Activated CD4-positive, alpha-beta T cell treated with anti-CD3 and anti-CD28 coated beads for 36 hours (primary cell): ENCODE measurements at regions not wholly inside any gene's neighbourhood (a gene's known extent, or its start where the extent isn't known, plus 50 kb on each side); places are given as distances from the start of the nearest gene placed in this dataset.
"Not testable (repeated sequence)": the region's sequence is repeated elsewhere in the genome, so short reads cannot be mapped to it uniquely, and the experiment has no call there.

ENCODE experiments used
- ATAC-seq: fragments of 200-7000 bp; cut with Tn5 transposase; one replicate; pipeline ENCODE4 v1.10.0; 2021; ENCODE audit warnings: mild to moderate bottlenecking, moderate library complexity
- CTCF ChIA-PET: fragments of 350-600 bp; sonication (Branson Sonifier 250); formaldehyde crosslinking; loops from one replicate; lab custom pipeline; 2021; ENCODE audit warnings: antibody characterized with exemption; lab: Charles Lee
- POLR2A ChIA-PET: fragments of 350-600 bp; sonication (Branson Sonifier 250); formaldehyde crosslinking; loops from one replicate; lab custom pipeline; 2021; ENCODE audit warnings: antibody characterized with exemption, inconsistent platforms; lab: Charles Lee
- DNase-seq: peaks from one replicate; pipeline ENCODE4 v3.0.0-alpha.2; 2020
- H3K27ac Mint-ChIP-seq: one replicate; pipeline ENCODE4 v1.8.0; 2021; ENCODE audit warnings: mixed read lengths
- H3K27me3 Mint-ChIP-seq: one replicate; pipeline ENCODE4 v1.8.0; 2021; ENCODE audit warnings: mixed read lengths
- H3K36me3 Mint-ChIP-seq: one replicate; pipeline ENCODE4 v1.8.0; 2021; ENCODE audit warnings: low read depth, mixed read lengths
- H3K4me1 Mint-ChIP-seq: one replicate; pipeline ENCODE4 v1.8.0; 2021; ENCODE audit warnings: mixed read lengths
- H3K4me3 Mint-ChIP-seq: one replicate; pipeline ENCODE4 v1.8.0; 2021; ENCODE audit warnings: mild to moderate bottlenecking, moderate library complexity, mixed read lengths
- H3K9me3 Mint-ChIP-seq: one replicate; pipeline ENCODE4 v1.8.0; 2021; ENCODE audit warnings: low read depth, mixed read lengths
- intact Hi-C, 2 experiments: fragments of 100-400 bp; cut with DNase I in 1 of 2; cut with micrococcal nuclease in 1 of 2; formaldehyde crosslinking; loops; one replicate each; pipeline versions ENCODE4 v1.14.2 to v1.15.1; 2022 to 2024; cut with DNase I, micrococcal nuclease

- intact Hi-C loops = no loop called here
- Mint-ChIP-seq H3K27me3 (no peaks in the 10 kb centered on the region), H3K4me1 (no peaks in the 10 kb centered on the region), H3K9me3 (peaks cover 3% of the 10 kb centered on the region), H3K36me3 (no peaks in the 10 kb centered on the region), H3K4me3 (no peak overlapping the region), H3K27ac (no peak overlapping the region)
- ATAC-seq (no peak), DNase-seq (no peak)
- CTCF ChIA-PET = no interaction called here
- POLR2A ChIA-PET = no interaction called here
Measured at GRCh38 chr13:90455067-90455466, 892.4 kb upstream of the MIR17HG start.

DNA sequence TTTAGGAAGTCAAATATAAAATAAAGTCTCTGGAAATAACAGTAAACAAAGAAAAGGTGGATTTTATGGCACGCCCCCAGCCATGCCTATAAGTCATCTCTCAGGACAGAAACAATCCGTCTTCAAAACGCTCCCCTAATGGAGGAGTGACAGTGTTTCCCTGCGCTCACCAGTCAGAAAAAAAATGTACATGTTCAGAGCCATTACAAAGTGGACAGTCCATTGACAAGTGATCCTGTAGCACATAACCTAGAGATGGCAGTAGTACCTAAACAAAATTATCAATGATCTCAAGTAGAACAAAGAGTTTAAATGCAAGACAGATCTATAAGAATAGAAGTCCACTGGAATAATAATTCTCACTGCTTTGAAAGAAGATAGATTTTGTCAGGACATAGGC, 891.7 kb upstream of the MIR17HG start:
- no peak for DNase-seq
- ATAC-seq = no peak
- Mint-ChIP-seq H3K27ac (no peak overlapping the region), H3K4me3 (no peak overlapping the region), H3K4me1 (no peaks in the 10 kb centered on the region), H3K27me3 (no peaks in the 10 kb centered on the region), H3K9me3 (peaks cover 3% of the 10 kb centered on the region), H3K36me3 (no peaks in the 10 kb centered on the region)
- CTCF ChIA-PET = no interaction called here
- intact Hi-C loops = no loop called here
- POLR2A ChIA-PET = no interaction called here

GRCh38 chr13:90461398-90461797, 886.1 kb upstream of the MIR17HG start:
- ChIA-PET POLR2A (no interaction called here), CTCF (no interaction called here)
- H3K9me3 Mint-ChIP-seq = peaks cover 1% of the 10 kb centered on the region
- no peaks in the 10 kb centered on the region for H3K4me1 Mint-ChIP-seq
- H3K36me3 Mint-ChIP-seq = no peaks in the 10 kb centered on the region
- intact Hi-C loops = no loop called here
- no peak for ATAC-seq
- H3K27me3 Mint-ChIP-seq = no peaks in the 10 kb centered on the region
- H3K4me3 Mint-ChIP-seq = no peak overlapping the region
- H3K27ac Mint-ChIP-seq = no peak overlapping the region
- no peak for DNase-seq

DNA sequence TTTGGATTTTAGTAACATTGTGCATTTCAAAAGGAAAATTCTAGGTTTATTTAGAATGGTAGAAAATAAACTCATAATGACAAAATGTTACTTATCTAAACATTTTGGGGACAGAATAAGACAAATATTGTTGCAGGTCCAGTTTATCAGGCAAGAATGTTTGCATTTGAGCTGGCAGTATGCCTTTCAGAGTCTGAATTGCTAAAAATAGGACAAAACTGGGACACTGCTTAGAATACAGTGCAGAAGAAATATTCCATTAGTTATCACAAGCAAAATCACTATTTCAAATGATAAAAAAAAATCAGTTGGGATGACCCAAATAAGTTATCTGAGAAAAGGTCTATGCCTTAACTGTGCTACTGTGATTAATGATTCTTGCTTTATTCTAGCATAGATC, 870.3 kb upstream of the MIR17HG start:
- intact Hi-C loops = no loop called here
- Mint-ChIP-seq H3K27ac (no peak overlapping the region), H3K27me3 (no peaks in the 10 kb centered on the region), H3K4me3 (no peak overlapping the region), H3K9me3 (peaks cover 2% of the 10 kb centered on the region), H3K4me1 (no peaks in the 10 kb centered on the region), H3K36me3 (no peaks in the 10 kb centered on the region)
- ATAC-seq (no peak), DNase-seq (no peak)
- POLR2A ChIA-PET = no interaction called here
- CTCF ChIA-PET = no interaction called here

- intact Hi-C loops = no loop called here
- Mint-ChIP-seq H3K27ac (no peak overlapping the region), H3K9me3 (peaks cover 6% of the 10 kb centered on the region), H3K36me3 (no peaks in the 10 kb centered on the region), H3K4me1 (no peaks in the 10 kb centered on the region), H3K27me3 (no peaks in the 10 kb centered on the region), H3K4me3 (no peak overlapping the region)
- ChIA-PET CTCF (interaction anchor here (0.7 kb wide), 1 partner anchor 24 kb away, joined by 4 read pairs; no protein-coding TSS in a partner anchor), POLR2A (no interaction called here)
- DNase-seq (no peak), ATAC-seq (no peak)
Measured at GRCh38 chr13:90483906-90484305, 863.6 kb upstream of the MIR17HG start.

GRCh38 chr13:90485436-90485835, 862.1 kb upstream of the MIR17HG start:
- Mint-ChIP-seq H3K36me3 (no peaks in the 10 kb centered on the region), H3K9me3 (peaks cover 6% of the 10 kb centered on the region), H3K27me3 (no peaks in the 10 kb centered on the region), H3K4me1 (no peaks in the 10 kb centered on the region), H3K4me3 (no peak overlapping the region), H3K27ac (no peak overlapping the region)
- DNase-seq (no peak), ATAC-seq (no peak)
- CTCF ChIA-PET = interaction anchor here (0.5 kb wide), 1 partner anchor 145 kb away, joined by 3 read pairs; no protein-coding TSS in a partner anchor
- POLR2A ChIA-PET = no interaction called here
- intact Hi-C loops = no loop called here

- ChIA-PET CTCF (no interaction called here), POLR2A (no interaction called here)
- ATAC-seq (no peak), DNase-seq (no peak)
- Mint-ChIP-seq H3K9me3 (peaks cover 5% of the 10 kb centered on the region), H3K4me3 (no peak overlapping the region), H3K27ac (no peak overlapping the region), H3K4me1 (no peaks in the 10 kb centered on the region), H3K27me3 (no peaks in the 10 kb centered on the region), H3K36me3 (no peaks in the 10 kb centered on the region)
- intact Hi-C loops = no loop called here
Measured at GRCh38 chr13:90492872-90493271, 854.6 kb upstream of the MIR17HG start.

- intact Hi-C loops = no loop called here
- ChIA-PET POLR2A (no interaction called here), CTCF (no interaction called here)
- H3K36me3 Mint-ChIP-seq = no peaks in the 10 kb centered on the region
- no peak overlapping the region for H3K4me3 Mint-ChIP-seq
- ATAC-seq (no peak), DNase-seq (no peak)
- H3K27ac Mint-ChIP-seq = no peak overlapping the region
- no peaks in the 10 kb centered on the region for H3K27me3 Mint-ChIP-seq
- no peaks in the 10 kb centered on the region for H3K4me1 Mint-ChIP-seq
- peaks cover 7% of the 10 kb centered on the region for H3K9me3 Mint-ChIP-seq
Measured at GRCh38 chr13:90493667-90494066, 853.8 kb upstream of the MIR17HG start.

DNA sequence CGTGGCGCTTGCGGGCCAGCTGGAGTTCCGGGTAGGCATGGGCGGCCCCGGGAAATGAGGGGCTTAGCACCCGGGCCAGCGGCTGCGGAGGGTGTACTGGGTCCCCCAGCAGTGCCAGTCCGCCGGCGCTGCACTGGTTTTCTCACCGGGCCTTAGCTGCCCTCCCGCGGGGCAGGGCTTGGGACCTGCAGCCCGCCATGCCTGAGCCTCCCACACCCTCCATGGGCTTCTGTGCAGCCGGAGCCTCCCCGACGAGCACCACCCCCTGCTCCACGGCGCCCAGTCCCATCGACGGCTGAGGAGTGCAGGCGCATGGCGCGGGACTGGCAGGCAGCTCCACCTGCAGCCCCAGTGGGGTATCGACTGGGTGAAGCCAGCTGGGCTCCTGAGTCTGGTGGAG, 852.6 kb upstream of the MIR17HG start:
- H3K27ac Mint-ChIP-seq, H3K27me3 Mint-ChIP-seq, H3K4me1 Mint-ChIP-seq, DNase-seq, ATAC-seq, H3K9me3 Mint-ChIP-seq, H3K4me3 Mint-ChIP-seq, intact Hi-C loops, H3K36me3 Mint-ChIP-seq, CTCF ChIA-PET: not testable (repeated sequence)
- POLR2A ChIA-PET = interaction anchor here (0.6 kb wide), 1 partner anchor 48 kb away, joined by 6 read pairs; no protein-coding TSS in a partner anchor

GRCh38 chr13:90498096-90498495, 849.4 kb upstream of the MIR17HG start:
- intact Hi-C loops = no loop called here
- no peak overlapping the region for H3K4me3 Mint-ChIP-seq
- H3K4me1 Mint-ChIP-seq = no peaks in the 10 kb centered on the region
- POLR2A ChIA-PET = no interaction called here
- no peak overlapping the region for H3K27ac Mint-ChIP-seq
- DNase-seq (no peak), ATAC-seq (no peak)
- H3K27me3 Mint-ChIP-seq = no peaks in the 10 kb centered on the region
- H3K9me3 Mint-ChIP-seq = peaks cover 3% of the 10 kb centered on the region
- CTCF ChIA-PET = no interaction called here
- no peaks in the 10 kb centered on the region for H3K36me3 Mint-ChIP-seq

- DNase-seq = no peak
- Mint-ChIP-seq H3K4me1 (no peaks in the 10 kb centered on the region), H3K9me3 (peaks cover 3% of the 10 kb centered on the region), H3K4me3 (no peak overlapping the region), H3K27me3 (no peaks in the 10 kb centered on the region), H3K27ac (no peak overlapping the region), H3K36me3 (no peaks in the 10 kb centered on the region)
- ChIA-PET POLR2A (no interaction called here), CTCF (no interaction called here)
- ATAC-seq = no peak
- intact Hi-C loops = no loop called here
Measured at GRCh38 chr13:90498816-90499215, 848.7 kb upstream of the MIR17HG start.

DNA sequence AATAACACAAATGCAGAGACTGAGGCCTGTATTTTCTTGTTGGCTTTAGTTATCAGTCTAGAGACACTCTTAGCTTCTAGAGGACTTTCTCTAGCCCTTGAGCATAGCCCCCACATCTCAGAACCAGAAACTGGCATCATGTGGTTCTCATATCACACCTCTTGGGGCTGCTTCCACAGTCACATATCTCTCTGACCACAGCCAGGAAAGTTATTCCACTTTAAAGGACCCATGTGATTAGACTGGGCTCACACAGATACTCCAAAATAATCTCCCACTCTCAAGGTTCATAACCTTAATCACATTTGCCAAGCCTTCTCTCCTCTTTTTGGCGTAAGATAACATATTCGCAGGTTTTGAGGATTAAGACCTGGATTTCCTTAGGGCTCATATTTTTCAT, 846.9 kb upstream of the MIR17HG start:
- DNase-seq (no peak), ATAC-seq (no peak)
- Mint-ChIP-seq H3K4me3 (no peak overlapping the region), H3K36me3 (no peaks in the 10 kb centered on the region), H3K27me3 (no peaks in the 10 kb centered on the region), H3K4me1 (no peaks in the 10 kb centered on the region), H3K9me3 (peaks cover 7% of the 10 kb centered on the region), H3K27ac (no peak overlapping the region)
- ChIA-PET POLR2A (no interaction called here), CTCF (no interaction called here)
- intact Hi-C loops = no loop called here

DNA sequence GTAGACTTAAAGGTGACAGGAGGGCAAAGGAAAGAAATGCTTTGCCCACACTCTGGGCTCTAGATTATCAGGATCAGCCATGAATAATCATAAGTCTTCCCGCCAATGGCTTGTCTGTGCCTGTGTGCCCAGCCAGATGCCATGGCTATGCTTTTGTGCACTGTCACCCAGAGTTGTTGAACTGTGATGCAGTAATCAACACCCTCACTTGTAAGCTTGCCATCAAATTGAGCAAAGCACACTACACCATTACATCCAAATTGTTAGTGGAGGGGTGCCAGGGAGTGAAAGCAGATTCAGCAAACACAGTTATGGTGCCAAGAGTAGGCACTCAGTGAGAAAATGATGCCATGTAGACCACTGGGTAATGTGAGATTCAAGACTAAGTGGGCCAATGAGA, 845.3 kb upstream of the MIR17HG start:
- Mint-ChIP-seq H3K27ac (no peak overlapping the region), H3K9me3 (peaks cover 9% of the 10 kb centered on the region), H3K4me3 (no peak overlapping the region), H3K36me3 (no peaks in the 10 kb centered on the region), H3K27me3 (no peaks in the 10 kb centered on the region), H3K4me1 (no peaks in the 10 kb centered on the region)
- ChIA-PET CTCF (no interaction called here), POLR2A (no interaction called here)
- ATAC-seq = no peak
- intact Hi-C loops = no loop called here
- no peak for DNase-seq
